ENCODE measurements at regions not wholly inside any gene's neighbourhood (a gene's known extent, or its start where the extent isn't known, plus 50 kb on each side); places are given as distances from the start of the nearest gene placed in this dataset.

- Histone ChIP-seq H3F3A (ENCODE audit: control insufficient read depth, insufficient read depth) (no peaks in the 10 kb centered on the region), H3K9me2 (replicated peaks; ENCODE audit: control insufficient read depth, low read length) (no peaks in the 10 kb centered on the region), H4K20me1 (ENCODE audit: control insufficient read depth, insufficient read depth, low read depth, low read length) (no peaks in the 10 kb centered on the region), H3K79me2 (ENCODE audit: control insufficient read depth, low read length) (no peaks in the 10 kb centered on the region), H3K27me3 (ENCODE audit: control insufficient read depth, low read length) (no peaks in the 10 kb centered on the region), H3K4me1 (ENCODE audit: control insufficient read depth, low read length) (no peaks in the 10 kb centered on the region), H3K4me3 (ENCODE audit: low read length) (no peak overlapping the region), H3K9me3 (ENCODE audit: control insufficient read depth, insufficient read depth, low read length) (no peaks in the 10 kb centered on the region), H3K36me3 (ENCODE audit: control insufficient read depth, low read length) (no peaks in the 10 kb centered on the region), H3K27ac (ENCODE audit: low read depth, low read length) (no peak overlapping the region), H3K4me2 (ENCODE audit: low read length) (no peak overlapping the region)
- no peak for TF ChIP-seq EZH2phosphoT487 (IDR thresholded peaks at IDR 0.05; ENCODE audit: borderline replicate concordance, low read length)
Measured at GRCh38 chr14:100445436-100446088, 122.4 kb downstream of the SLC25A47 start.

DNA sequence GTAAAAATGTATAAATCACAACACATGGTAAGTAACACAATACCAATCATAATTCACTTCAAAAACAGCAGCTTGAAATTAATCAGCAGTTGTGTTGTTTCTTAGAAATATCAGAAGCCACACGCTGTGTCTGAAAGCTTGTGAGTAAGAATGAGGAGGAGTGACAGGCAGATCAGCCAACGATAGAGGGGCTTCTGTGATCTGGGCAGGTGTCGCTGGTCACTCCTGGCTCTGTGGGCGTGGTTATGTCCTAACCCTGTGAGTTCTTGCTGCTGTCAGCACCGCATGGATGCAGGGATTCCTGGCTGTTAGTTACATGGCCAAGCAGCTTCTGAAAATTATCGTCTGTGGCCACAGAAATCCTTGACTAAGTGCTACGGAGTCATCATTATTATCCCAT lies 123.4 kb downstream of the SLC25A47 start:
- Histone ChIP-seq H3K4me2 (ENCODE audit: low read length) (no peak overlapping the region), H3K79me2 (ENCODE audit: control insufficient read depth, low read length) (no peaks in the 10 kb centered on the region), H3K9me2 (replicated peaks; ENCODE audit: control insufficient read depth, low read length) (no peaks in the 10 kb centered on the region), H3K27ac (ENCODE audit: low read depth, low read length) (no peak overlapping the region), H4K20me1 (ENCODE audit: control insufficient read depth, insufficient read depth, low read depth, low read length) (no peaks in the 10 kb centered on the region), H3K9me3 (ENCODE audit: control insufficient read depth, insufficient read depth, low read length) (no peaks in the 10 kb centered on the region), H3K36me3 (ENCODE audit: control insufficient read depth, low read length) (no peaks in the 10 kb centered on the region), H3K4me1 (ENCODE audit: control insufficient read depth, low read length) (no peaks in the 10 kb centered on the region), H3K27me3 (ENCODE audit: control insufficient read depth, low read length) (no peaks in the 10 kb centered on the region), H3F3A (ENCODE audit: control insufficient read depth, insufficient read depth) (no peaks in the 10 kb centered on the region), H3K4me3 (ENCODE audit: low read length) (no peak overlapping the region)
- no peak for TF ChIP-seq EZH2phosphoT487 (IDR thresholded peaks at IDR 0.05; ENCODE audit: borderline replicate concordance, low read length)
- no peak for TF ChIP-seq CTCF (IDR thresholded peaks at IDR 0.05; ENCODE audit: low read depth, low read length, poor library complexity, severe bottlenecking)

DNA sequence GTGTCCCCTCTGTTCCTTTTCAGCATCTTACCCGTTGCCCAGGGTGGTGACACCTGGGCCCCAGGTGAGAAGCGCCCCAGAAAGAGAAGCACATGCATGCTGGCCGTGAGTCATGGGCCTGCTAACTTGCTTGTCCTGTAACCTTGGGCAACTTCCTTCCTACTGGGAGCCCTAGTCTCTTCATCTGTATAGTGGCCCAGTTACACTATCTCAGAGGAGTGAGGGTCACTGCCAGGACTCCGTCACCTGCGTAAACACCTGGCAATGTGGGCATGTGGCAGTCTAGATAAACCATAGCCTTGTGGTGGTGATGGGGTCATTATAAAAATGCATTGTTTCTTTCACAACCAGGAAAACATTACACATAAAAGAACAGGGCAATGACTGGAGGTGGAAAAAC lies 125.2 kb downstream of the SLC25A47 start:
- Histone ChIP-seq H3K79me2 (ENCODE audit: control insufficient read depth, low read length) (no peaks in the 10 kb centered on the region), H3K9me3 (ENCODE audit: control insufficient read depth, insufficient read depth, low read length) (no peaks in the 10 kb centered on the region), H3K4me2 (ENCODE audit: low read length) (no peak overlapping the region), H3K27ac (ENCODE audit: low read depth, low read length) (no peak overlapping the region), H3F3A (ENCODE audit: control insufficient read depth, insufficient read depth) (no peaks in the 10 kb centered on the region), H3K36me3 (ENCODE audit: control insufficient read depth, low read length) (no peaks in the 10 kb centered on the region), H4K20me1 (ENCODE audit: control insufficient read depth, insufficient read depth, low read depth, low read length) (no peaks in the 10 kb centered on the region), H3K4me3 (ENCODE audit: low read length) (no peak overlapping the region), H3K9me2 (replicated peaks; ENCODE audit: control insufficient read depth, low read length) (no peaks in the 10 kb centered on the region), H3K27me3 (ENCODE audit: control insufficient read depth, low read length) (no peaks in the 10 kb centered on the region), H3K4me1 (ENCODE audit: control insufficient read depth, low read length) (no peaks in the 10 kb centered on the region)
- TF ChIP-seq EZH2phosphoT487 (IDR thresholded peaks at IDR 0.05; ENCODE audit: borderline replicate concordance, low read length) (no peak), CTCF (IDR thresholded peaks at IDR 0.05; ENCODE audit: low read depth, low read length, poor library complexity, severe bottlenecking) (no peak)

- H3K79me2 ChIP-seq (ENCODE audit: control insufficient read depth, low read length), result no peaks in the 10 kb centered on the region
- TF ChIP-seq CTCF (IDR thresholded peaks at IDR 0.05; ENCODE audit: low read depth, low read length, poor library complexity, severe bottlenecking), result no peak
- TF ChIP-seq EZH2phosphoT487 (IDR thresholded peaks at IDR 0.05; ENCODE audit: borderline replicate concordance, low read length), result no peak
- no peak overlapping the region for H3K4me2 ChIP-seq (ENCODE audit: low read length)
- H3K4me1 ChIP-seq (ENCODE audit: control insufficient read depth, low read length), result no peaks in the 10 kb centered on the region
- H3F3A ChIP-seq (ENCODE audit: control insufficient read depth, insufficient read depth), result no peaks in the 10 kb centered on the region
- no peak overlapping the region for H3K4me3 ChIP-seq (ENCODE audit: low read length)
- no peaks in the 10 kb centered on the region for H3K9me2 ChIP-seq (replicated peaks; ENCODE audit: control insufficient read depth, low read length)
- no peaks in the 10 kb centered on the region for H4K20me1 ChIP-seq (ENCODE audit: control insufficient read depth, insufficient read depth, low read depth, low read length)
- no peaks in the 10 kb centered on the region for H3K27me3 ChIP-seq (ENCODE audit: control insufficient read depth, low read length)
- H3K9me3 ChIP-seq (ENCODE audit: control insufficient read depth, insufficient read depth, low read length), result no peaks in the 10 kb centered on the region
- H3K27ac ChIP-seq (ENCODE audit: low read depth, low read length), result no peak overlapping the region
- H3K36me3 ChIP-seq (ENCODE audit: control insufficient read depth, low read length), result no peaks in the 10 kb centered on the region
Measured at GRCh38 chr14:100449225-100449987, 126.3 kb downstream of the SLC25A47 start.

All from DOHH2 (cell line).